Urinary bladder (tissue), 3 donors: ENCODE measurements at regions not wholly inside any gene's neighbourhood (a gene's known extent, or its start where the extent isn't known, plus 50 kb on each side); places are given as distances from the start of the nearest gene placed in this dataset.
"Not testable (repeated sequence)": the region's sequence is repeated elsewhere in the genome, so short reads cannot be mapped to it uniquely, and the experiment has no call there.

Experiments
- DNase-seq: peaks from one replicate; pipeline ENCODE4 v3.0.0-alpha.2; 2015; ENCODE audit errors: extremely low spot score
- H3K27ac ChIP-seq: one replicate; pipeline ENCODE4 v1.5.1; 2013; ENCODE audit warnings: low read depth, mild to moderate bottlenecking, moderate library complexity
- H3K36me3 ChIP-seq: one replicate; pipeline ENCODE4 v1.6.1; 2013; ENCODE audit warnings: mild to moderate bottlenecking, moderate library complexity; ENCODE audit not compliant: insufficient read depth
- H3K4me1 ChIP-seq: one replicate; pipeline ENCODE4 v1.6.1; 2013; ENCODE audit warnings: mild to moderate bottlenecking, moderate library complexity; ENCODE audit not compliant: insufficient read depth
- H3K4me3 ChIP-seq: one replicate; pipeline ENCODE4 v1.5.1; 2013; ENCODE audit warnings: low read depth, low read length
- WGBS: extraction: QIAGEN DNeasy Blood & Tissue Kit; methylation state at CpG from one replicate; pipeline ENCODE4 v1.1.7; 2013; 5-methylcytosine and 5-hydroxymethylcytosine counted together
- donor health status: healthy with polysubstance abuse.
- donor health status: healthy.

DNA sequence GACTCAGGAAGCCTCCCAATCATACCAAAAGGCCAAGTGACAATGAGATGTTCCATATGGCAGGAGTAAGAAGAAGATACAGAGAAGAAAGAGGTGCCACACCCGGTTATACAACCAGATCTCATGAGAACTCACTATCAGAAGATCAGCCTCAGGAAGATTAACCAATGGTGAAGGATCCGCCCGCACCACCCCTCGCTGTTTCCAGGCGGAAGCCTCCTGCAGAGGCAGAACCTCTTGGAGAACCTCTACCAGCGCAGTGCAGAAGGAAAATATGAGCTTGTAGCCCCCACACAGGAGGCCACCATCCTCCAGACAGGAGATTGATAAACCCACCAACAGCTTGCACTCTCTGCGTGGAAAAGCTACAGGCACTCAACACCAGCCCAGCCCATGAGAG lies 245.1 kb downstream of the POTED start:
- Histone ChIP-seq H3K36me3 (no peaks in the 10 kb centered on the region), H3K27ac (no peak overlapping the region), H3K4me1 (no peaks in the 10 kb centered on the region), H3K4me3 (no peak overlapping the region)
- no peak for DNase-seq
- WGBS, result 79% methylated on average over 7 of the region's 7 CpGs

DNA sequence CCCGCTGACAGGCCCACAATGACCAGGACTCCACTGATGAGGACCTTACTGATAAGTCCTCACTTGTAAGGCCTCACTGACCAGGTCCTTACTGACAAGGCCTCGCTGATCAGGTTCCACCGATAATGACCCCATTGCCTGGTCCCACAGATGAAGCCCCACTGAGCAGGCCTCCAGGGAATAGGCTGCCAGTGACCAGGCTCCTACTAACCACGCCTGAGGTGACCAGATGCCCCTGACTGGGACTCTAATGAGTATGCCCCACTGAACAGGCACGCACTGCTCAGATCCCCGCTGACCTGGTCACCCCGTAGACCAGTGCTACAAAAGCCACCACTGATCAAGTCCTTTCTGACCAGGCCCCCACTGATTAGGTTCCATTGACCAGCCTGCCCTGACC lies 241.2 kb downstream of the POTED start:
- WGBS, result 72% methylated on average over 7 of the region's 7 CpGs
- H3K4me1 ChIP-seq, result not testable (repeated sequence)

DNA sequence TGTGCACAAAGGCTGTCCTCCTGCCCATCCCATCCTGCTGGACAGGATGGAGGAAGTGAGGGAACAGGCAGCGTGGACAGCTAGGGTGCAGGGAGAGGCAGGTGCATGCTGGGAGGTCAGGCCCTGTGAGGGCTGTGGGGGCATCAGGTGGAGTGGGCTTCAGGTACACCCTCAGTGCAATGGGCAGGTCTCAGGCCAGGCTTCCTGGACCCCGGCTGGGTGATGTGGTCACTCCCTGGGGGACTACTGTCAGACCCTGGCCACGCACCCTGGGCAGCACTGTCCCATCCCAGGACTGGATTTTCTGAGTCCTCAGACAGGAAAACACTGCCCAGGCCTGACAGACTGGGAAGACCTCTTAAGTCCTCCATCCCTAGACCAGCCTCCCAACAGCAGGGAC lies 239.9 kb downstream of the POTED start:
- WGBS, result 59% methylated on average over 3 of the region's 3 CpGs
- H3K4me3 ChIP-seq, H3K27ac ChIP-seq, DNase-seq, H3K4me1 ChIP-seq, H3K36me3 ChIP-seq: not testable (repeated sequence)

More for the DNA sequence above, 241.2 kb downstream of the POTED start:
- H3K4me3 ChIP-seq, H3K36me3 ChIP-seq, H3K27ac ChIP-seq, DNase-seq: not testable (repeated sequence)

DNA sequence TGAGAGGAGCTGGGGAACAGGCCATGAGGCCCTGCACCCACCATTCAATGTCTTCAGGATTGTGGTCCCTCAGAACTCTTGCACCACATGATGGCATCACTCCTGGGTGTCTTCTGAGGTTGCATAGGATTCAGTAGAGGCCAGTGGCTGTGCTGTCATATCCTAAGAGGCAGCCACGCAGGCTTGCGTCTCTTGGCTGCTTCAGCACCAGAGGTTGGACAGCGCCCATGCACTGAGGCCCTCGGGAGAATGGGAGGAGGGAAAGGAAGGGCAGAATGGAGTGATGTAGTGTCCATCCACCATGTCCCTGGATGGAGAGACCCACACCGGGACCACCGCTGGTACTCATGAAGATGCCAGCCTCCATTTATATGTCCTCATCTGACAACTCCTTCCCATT lies 237.1 kb downstream of the POTED start:
- not testable (repeated sequence) for H3K4me1 ChIP-seq
- 60% methylated on average over 6 of the region's 6 CpGs for WGBS

DNA sequence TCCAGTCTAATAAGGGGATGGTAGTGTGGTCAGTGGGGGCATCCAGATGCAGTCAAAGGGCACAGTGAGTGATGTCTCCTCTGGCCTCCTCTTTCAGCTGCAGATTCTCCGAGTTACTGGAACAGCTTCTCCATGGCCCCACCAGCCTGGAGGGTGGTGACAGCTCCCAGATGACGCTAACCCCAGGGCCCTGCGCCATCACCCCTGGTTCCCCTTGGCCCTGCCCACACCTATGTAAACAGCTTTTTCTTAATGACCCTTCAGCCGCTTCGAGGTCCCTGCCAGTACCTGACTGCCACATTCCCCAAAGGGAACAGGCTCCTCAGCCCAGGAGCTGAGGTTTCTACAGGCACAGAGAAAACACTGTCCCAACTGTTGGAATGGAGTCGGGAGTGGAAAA lies 235.0 kb downstream of the POTED start:
- H3K27ac ChIP-seq, H3K4me1 ChIP-seq, DNase-seq, H3K36me3 ChIP-seq, H3K4me3 ChIP-seq: not testable (repeated sequence)
- 75% methylated on average over 6 of the region's 6 CpGs for WGBS

More for the DNA sequence above, 237.1 kb downstream of the POTED start:
- not testable (repeated sequence) for DNase-seq, H3K27ac ChIP-seq, H3K4me3 ChIP-seq, H3K36me3 ChIP-seq

GRCh38 chr21:13843081-13843480 lies 233.5 kb downstream of the POTED start:
- H3K27ac ChIP-seq, H3K36me3 ChIP-seq, H3K4me3 ChIP-seq, H3K4me1 ChIP-seq, DNase-seq: not testable (repeated sequence)
- 56% methylated on average over 5 of the region's 5 CpGs for WGBS

DNA sequence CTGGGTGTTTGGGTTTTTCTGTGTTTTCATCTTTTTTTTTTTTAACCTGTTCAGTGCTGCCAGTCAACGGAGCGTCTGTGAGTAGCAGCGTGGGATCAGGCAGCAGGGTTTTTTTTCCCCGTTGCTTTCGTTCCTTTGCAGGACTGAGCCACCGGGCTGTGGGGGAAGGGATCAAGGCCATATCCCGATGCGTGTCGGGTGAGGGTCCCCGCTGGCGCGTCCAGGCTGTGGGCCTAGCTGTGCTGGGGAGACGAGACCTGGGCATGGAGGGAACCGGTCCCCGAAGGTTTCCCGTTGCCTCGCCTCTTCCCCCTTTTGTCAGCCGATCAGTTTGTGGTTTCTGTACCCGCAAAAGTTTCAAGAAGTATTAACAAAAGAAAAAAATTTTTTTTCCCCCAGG lies 218.1 kb downstream of the POTED start:
- DNase-seq, H3K27ac ChIP-seq, H3K4me1 ChIP-seq, H3K36me3 ChIP-seq, H3K4me3 ChIP-seq: not testable (repeated sequence)
- WGBS, result 92% methylated on average over 19 of the region's 19 CpGs

GRCh38 chr21:13827201-13827600 lies 217.6 kb downstream of the POTED start:
- H3K27ac ChIP-seq, result no peak overlapping the region
- WGBS, result 86% methylated on average over 18 of the region's 18 CpGs

GRCh38 chr21:13826511-13826910 lies 216.9 kb downstream of the POTED start:
- not testable (repeated sequence) for H3K4me1 ChIP-seq, DNase-seq, H3K27ac ChIP-seq, H3K4me3 ChIP-seq, H3K36me3 ChIP-seq
- 86% methylated on average over 15 of the region's 15 CpGs for WGBS

More at GRCh38 chr21:13827201-13827600, 217.6 kb downstream of the POTED start:
- no peak for DNase-seq
- Histone ChIP-seq H3K4me3 (no peak overlapping the region), H3K36me3 (no peaks in the 10 kb centered on the region), H3K4me1 (no peaks in the 10 kb centered on the region)

- H3K36me3 ChIP-seq, H3K27ac ChIP-seq, H3K4me1 ChIP-seq, DNase-seq, H3K4me3 ChIP-seq: not testable (repeated sequence)
- WGBS, result 42% methylated on average over 9 of the region's 26 CpGs
Measured at GRCh38 chr21:13825218-13825778, 215.7 kb downstream of the POTED start.

DNA sequence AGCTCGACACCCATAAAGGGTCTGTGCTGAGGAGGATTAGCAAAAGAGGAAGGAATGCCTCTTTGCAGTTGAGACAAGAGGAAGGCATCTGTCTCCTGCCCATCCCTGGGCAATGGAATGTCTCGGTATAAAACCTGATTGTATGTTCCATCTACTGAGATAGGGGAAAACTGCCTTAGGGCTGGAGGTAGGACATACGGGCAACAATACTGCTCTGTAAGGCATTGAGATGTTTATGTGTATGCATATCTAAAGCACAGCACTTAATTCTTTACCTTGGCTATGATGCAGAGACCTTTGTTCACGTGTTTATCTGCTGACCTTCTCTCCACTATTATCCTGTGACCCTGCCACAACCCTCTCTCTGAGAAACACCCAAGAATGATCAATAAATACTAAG lies 210.7 kb downstream of the POTED start:
- not testable (repeated sequence) for H3K36me3 ChIP-seq, H3K27ac ChIP-seq, H3K4me1 ChIP-seq, DNase-seq, H3K4me3 ChIP-seq
- WGBS, result 55% methylated on average over 4 of the region's 4 CpGs

DNA sequence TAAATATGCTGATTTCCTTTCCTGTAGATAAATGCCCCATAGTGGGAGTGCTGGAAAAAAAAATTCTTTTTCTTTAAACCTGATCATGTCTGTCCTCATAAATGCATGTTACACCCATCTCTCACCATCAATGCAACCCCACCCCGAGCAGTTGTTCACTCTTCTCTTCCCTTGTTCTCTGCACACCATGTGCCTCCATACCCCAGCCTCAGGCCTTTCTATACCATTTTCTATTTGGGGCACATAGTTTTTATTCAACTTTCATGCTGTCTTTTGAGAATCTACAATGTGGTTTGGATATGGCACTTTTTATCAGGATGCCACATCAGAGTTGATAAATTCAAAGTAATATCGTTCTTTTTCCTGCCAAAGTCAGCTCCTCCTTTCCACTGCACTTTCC lies 202.6 kb downstream of the POTED start:
- H3K27ac ChIP-seq, H3K4me1 ChIP-seq, H3K36me3 ChIP-seq, DNase-seq, H3K4me3 ChIP-seq: not testable (repeated sequence)
- 51% methylated on average over 2 of the region's 2 CpGs for WGBS

- not testable (repeated sequence) for H3K4me1 ChIP-seq, H3K27ac ChIP-seq, H3K4me3 ChIP-seq, H3K36me3 ChIP-seq, DNase-seq
Measured at GRCh38 chr21:13810559-13810958, 201.0 kb downstream of the POTED start.

GRCh38 chr21:13806444-13806843 lies 196.9 kb downstream of the POTED start:
- H3K4me3 ChIP-seq, H3K4me1 ChIP-seq, H3K27ac ChIP-seq, H3K36me3 ChIP-seq, DNase-seq: not testable (repeated sequence)
- 67% methylated on average over 6 of the region's 7 CpGs for WGBS

DNA sequence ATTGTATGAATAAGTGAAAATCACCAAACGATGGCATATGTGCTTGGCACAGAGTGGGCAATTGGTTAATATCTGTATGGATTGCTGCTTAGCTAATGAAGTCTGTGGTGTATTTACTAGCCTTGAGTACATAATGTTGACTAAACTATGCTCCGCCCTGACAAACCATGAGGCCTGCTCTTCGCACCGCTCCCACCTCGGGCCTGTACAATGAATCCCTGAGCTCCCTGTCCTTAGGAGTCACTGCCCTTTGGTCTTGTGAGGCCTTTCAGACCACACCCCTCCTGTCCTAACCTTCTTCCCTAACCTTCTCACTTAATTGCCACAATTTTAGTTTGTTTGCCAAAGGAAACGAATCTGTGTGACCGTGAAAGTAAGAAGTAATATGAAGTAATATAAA lies 193.2 kb downstream of the POTED start:
- not testable (repeated sequence) for H3K36me3 ChIP-seq, H3K4me1 ChIP-seq, DNase-seq, H3K27ac ChIP-seq, H3K4me3 ChIP-seq
- 77% methylated on average over 7 of the region's 7 CpGs for WGBS
